Activated CD8-positive, alpha-beta memory T cell treated with anti-CD3 and anti-CD28 coated beads, Interleukin-2, amount 10 ng/mL, durations not matched to agents 7 days and 5 days (primary cell): ENCODE measurements at regions not wholly inside any gene's neighbourhood (a gene's known extent, or its start where the extent isn't known, plus 50 kb on each side); places are given as distances from the start of the nearest gene placed in this dataset.

Experiments
- ATAC-seq: fragments of 150-1000 bp; cut with Tn5 transposase; one replicate; pipeline ENCODE4 v1.10.0; 2021; ENCODE audit warnings: moderate library complexity
- CTCF ChIA-PET: fragments of 350-600 bp; sonication (Branson Sonifier 250); formaldehyde crosslinking; loops from one replicate; lab custom pipeline; 2021; ENCODE audit warnings: antibody characterized with exemption; lab: Charles Lee
- DNase-seq: peaks from one replicate; pipeline ENCODE4 v3.0.0-alpha.2; 2020
- H3K27ac Mint-ChIP-seq: one replicate; pipeline ENCODE4 v1.8.0; 2021; ENCODE audit warnings: mild to moderate bottlenecking, mixed read lengths
- H3K27me3 Mint-ChIP-seq: one replicate; pipeline ENCODE4 v1.8.0; 2021; ENCODE audit warnings: mixed read lengths
- H3K36me3 Mint-ChIP-seq: one replicate; pipeline ENCODE4 v1.8.0; 2021; ENCODE audit warnings: mild to moderate bottlenecking, mixed read lengths
- H3K4me1 Mint-ChIP-seq: one replicate; pipeline ENCODE4 v1.8.0; 2021; ENCODE audit warnings: mixed read lengths
- H3K4me3 Mint-ChIP-seq: one replicate; pipeline ENCODE4 v1.8.0; 2021; ENCODE audit warnings: mild to moderate bottlenecking, moderate library complexity, mixed read lengths
- H3K9me3 Mint-ChIP-seq: one replicate; pipeline ENCODE4 v1.8.0; 2022; ENCODE audit warnings: low read depth, mixed read lengths

GRCh38 chr9:82148901-82149461, 160.4 kb downstream of the SPATA31D1 start:
- H3K36me3 Mint-ChIP-seq: no peaks in the 10 kb centered on the region
- no peaks in the 10 kb centered on the region for H3K4me1 Mint-ChIP-seq
- H3K27me3 Mint-ChIP-seq: no peaks in the 10 kb centered on the region
- DNase-seq (no peak), ATAC-seq (no peak)
- no peak overlapping the region for H3K27ac Mint-ChIP-seq
- CTCF ChIA-PET: no interaction called here
- no peak overlapping the region for H3K4me3 Mint-ChIP-seq
- peaks cover 9% of the 10 kb centered on the region for H3K9me3 Mint-ChIP-seq

- ATAC-seq (no peak), DNase-seq (no peak)
- H3K27ac Mint-ChIP-seq: no peak overlapping the region
- H3K4me3 Mint-ChIP-seq: no peak overlapping the region
- H3K27me3 Mint-ChIP-seq: no peaks in the 10 kb centered on the region
- no peaks in the 10 kb centered on the region for H3K4me1 Mint-ChIP-seq
- H3K9me3 Mint-ChIP-seq: peaks cover 8% of the 10 kb centered on the region
- no peaks in the 10 kb centered on the region for H3K36me3 Mint-ChIP-seq
- CTCF ChIA-PET: no interaction called here
Observed at GRCh38 chr9:82149501-82149946, 161.0 kb downstream of the SPATA31D1 start.

- no peaks in the 10 kb centered on the region for H3K36me3 Mint-ChIP-seq
- H3K27me3 Mint-ChIP-seq: no peaks in the 10 kb centered on the region
- no peaks in the 10 kb centered on the region for H3K4me1 Mint-ChIP-seq
- no peak overlapping the region for H3K4me3 Mint-ChIP-seq
- no peak overlapping the region for H3K27ac Mint-ChIP-seq
- H3K9me3 Mint-ChIP-seq: no peaks in the 10 kb centered on the region
- no peak for ATAC-seq
- DNase-seq: no peak
- CTCF ChIA-PET: no interaction called here
Observed at GRCh38 chr9:82152181-82152580, 163.6 kb downstream of the SPATA31D1 start.

GRCh38 chr9:82153032-82153431, 164.5 kb downstream of the SPATA31D1 start:
- H3K4me3 Mint-ChIP-seq: no peak overlapping the region
- no peaks in the 10 kb centered on the region for H3K36me3 Mint-ChIP-seq
- ATAC-seq (no peak), DNase-seq (no peak)
- no peaks in the 10 kb centered on the region for H3K4me1 Mint-ChIP-seq
- no peaks in the 10 kb centered on the region for H3K9me3 Mint-ChIP-seq
- H3K27me3 Mint-ChIP-seq: no peaks in the 10 kb centered on the region
- CTCF ChIA-PET: no interaction called here
- H3K27ac Mint-ChIP-seq: no peak overlapping the region

GRCh38 chr9:82154573-82154972, 166.0 kb downstream of the SPATA31D1 start:
- Mint-ChIP-seq H3K27me3 (no peaks in the 10 kb centered on the region), H3K36me3 (no peaks in the 10 kb centered on the region), H3K9me3 (no peaks in the 10 kb centered on the region), H3K4me1 (no peaks in the 10 kb centered on the region), H3K4me3 (no peak overlapping the region), H3K27ac (no peak overlapping the region)
- DNase-seq (no peak), ATAC-seq (no peak)
- CTCF ChIA-PET: no interaction called here

- CTCF ChIA-PET: no interaction called here
- ATAC-seq (no peak), DNase-seq (no peak)
- Mint-ChIP-seq H3K4me3 (no peak overlapping the region), H3K36me3 (no peaks in the 10 kb centered on the region), H3K9me3 (peaks cover 7% of the 10 kb centered on the region), H3K27ac (no peak overlapping the region), H3K27me3 (no peaks in the 10 kb centered on the region), H3K4me1 (no peaks in the 10 kb centered on the region)
Observed at GRCh38 chr9:82161876-82162275, 173.3 kb downstream of the SPATA31D1 start.

GRCh38 chr9:82164159-82164558, 175.6 kb downstream of the SPATA31D1 start:
- Mint-ChIP-seq H3K27me3 (no peaks in the 10 kb centered on the region), H3K27ac (no peak overlapping the region), H3K4me1 (no peaks in the 10 kb centered on the region), H3K9me3 (peaks cover 7% of the 10 kb centered on the region), H3K4me3 (no peak overlapping the region), H3K36me3 (no peaks in the 10 kb centered on the region)
- CTCF ChIA-PET: no interaction called here
- DNase-seq: no peak
- ATAC-seq: no peak

- Mint-ChIP-seq H3K4me1 (no peaks in the 10 kb centered on the region), H3K36me3 (no peaks in the 10 kb centered on the region), H3K4me3 (no peak overlapping the region), H3K27ac (no peak overlapping the region), H3K27me3 (no peaks in the 10 kb centered on the region), H3K9me3 (peaks cover 9% of the 10 kb centered on the region)
- DNase-seq: no peak
- ATAC-seq: no peak
- CTCF ChIA-PET: no interaction called here
Observed at GRCh38 chr9:82167296-82167695, 178.7 kb downstream of the SPATA31D1 start.

GRCh38 chr9:82168585-82168984, 180.0 kb downstream of the SPATA31D1 start:
- Mint-ChIP-seq H3K27me3 (no peaks in the 10 kb centered on the region), H3K27ac (no peak overlapping the region), H3K36me3 (no peaks in the 10 kb centered on the region), H3K4me3 (no peak overlapping the region), H3K4me1 (no peaks in the 10 kb centered on the region), H3K9me3 (peaks cover 9% of the 10 kb centered on the region)
- no peak for ATAC-seq
- CTCF ChIA-PET: no interaction called here
- DNase-seq: no peak

- H3K4me3 Mint-ChIP-seq: no peak overlapping the region
- H3K27ac Mint-ChIP-seq: no peak overlapping the region
- peaks cover 13% of the 10 kb centered on the region for H3K9me3 Mint-ChIP-seq
- CTCF ChIA-PET: no interaction called here
- ATAC-seq: no peak
- no peaks in the 10 kb centered on the region for H3K27me3 Mint-ChIP-seq
- H3K36me3 Mint-ChIP-seq: no peaks in the 10 kb centered on the region
- DNase-seq: no peak
- H3K4me1 Mint-ChIP-seq: no peaks in the 10 kb centered on the region
Observed at GRCh38 chr9:82170866-82171265, 182.3 kb downstream of the SPATA31D1 start.

GRCh38 chr9:82171271-82171670, 182.7 kb downstream of the SPATA31D1 start:
- Mint-ChIP-seq H3K4me3 (no peak overlapping the region), H3K27ac (no peak overlapping the region), H3K27me3 (no peaks in the 10 kb centered on the region), H3K36me3 (no peaks in the 10 kb centered on the region), H3K4me1 (no peaks in the 10 kb centered on the region), H3K9me3 (peaks cover 10% of the 10 kb centered on the region)
- CTCF ChIA-PET: no interaction called here
- no peak for ATAC-seq
- DNase-seq: no peak

GRCh38 chr9:82180711-82181110, 192.1 kb downstream of the SPATA31D1 start:
- CTCF ChIA-PET: no interaction called here
- no peaks in the 10 kb centered on the region for H3K36me3 Mint-ChIP-seq
- DNase-seq (no peak), ATAC-seq (no peak)
- no peak overlapping the region for H3K4me3 Mint-ChIP-seq
- H3K27ac Mint-ChIP-seq: no peak overlapping the region
- no peaks in the 10 kb centered on the region for H3K4me1 Mint-ChIP-seq
- H3K27me3 Mint-ChIP-seq: no peaks in the 10 kb centered on the region
- H3K9me3 Mint-ChIP-seq: peaks cover 9% of the 10 kb centered on the region

- H3K4me1 Mint-ChIP-seq: no peaks in the 10 kb centered on the region
- no peaks in the 10 kb centered on the region for H3K36me3 Mint-ChIP-seq
- DNase-seq (no peak), ATAC-seq (no peak)
- no peak overlapping the region for H3K27ac Mint-ChIP-seq
- peaks cover 11% of the 10 kb centered on the region for H3K9me3 Mint-ChIP-seq
- no peaks in the 10 kb centered on the region for H3K27me3 Mint-ChIP-seq
- CTCF ChIA-PET: no interaction called here
- H3K4me3 Mint-ChIP-seq: no peak overlapping the region
Observed at GRCh38 chr9:82183181-82183860, 194.7 kb downstream of the SPATA31D1 start.

GRCh38 chr9:82184524-82184923, 196.0 kb downstream of the SPATA31D1 start:
- Mint-ChIP-seq H3K4me1 (no peaks in the 10 kb centered on the region), H3K27ac (no peak overlapping the region), H3K27me3 (no peaks in the 10 kb centered on the region), H3K4me3 (no peak overlapping the region), H3K36me3 (no peaks in the 10 kb centered on the region), H3K9me3 (peaks cover 11% of the 10 kb centered on the region)
- no peak for DNase-seq
- CTCF ChIA-PET: interaction anchor here (0.7 kb wide), 1 partner anchor 302 kb away, joined by 3 read pairs; no protein-coding TSS in a partner anchor
- no peak for ATAC-seq
